Dermis blood vessel endothelial cell (primary cell): ENCODE measurements at regions not wholly inside any gene's neighbourhood (a gene's known extent, or its start where the extent isn't known, plus 50 kb on each side); places are given as distances from the start of the nearest gene placed in this dataset.

ENCODE experiments used
- DNase-seq: peaks from one replicate; pipeline ENCODE4 v3.0.0; 2010

DNA sequence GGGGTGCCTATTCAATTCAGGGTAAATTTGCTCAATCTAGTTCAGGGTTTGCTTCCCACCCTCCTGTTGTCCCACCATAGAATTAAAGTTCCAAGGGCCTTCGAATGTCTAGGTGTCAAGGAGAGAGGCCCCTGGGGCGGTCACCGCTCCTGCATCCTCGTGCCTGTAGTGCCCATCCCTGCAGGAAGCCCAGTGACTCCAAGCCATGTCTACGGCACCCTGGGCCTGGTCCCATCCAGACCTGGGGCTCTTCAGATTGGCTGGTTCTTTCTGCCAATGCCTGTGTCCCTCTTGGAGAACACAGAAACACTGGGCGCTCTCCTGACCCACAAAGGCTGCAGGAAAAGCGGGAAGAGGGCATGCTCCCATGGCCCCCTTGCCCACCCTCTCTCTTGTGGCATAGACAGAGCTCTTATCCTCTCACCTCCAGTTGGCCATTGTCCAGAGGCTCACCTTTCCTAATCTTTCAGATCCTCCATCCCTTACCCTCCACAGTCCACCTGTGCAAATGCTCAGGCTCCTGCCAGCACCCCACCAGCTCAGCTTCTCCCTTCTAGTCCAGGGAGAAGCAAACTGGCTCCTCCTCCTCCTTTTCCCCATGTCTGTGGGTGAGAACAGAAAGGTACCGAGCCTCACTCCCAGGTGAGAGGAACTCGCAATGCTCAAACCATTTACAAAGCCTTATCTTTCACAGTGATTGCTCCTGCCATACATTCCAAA, 253.0 kb upstream of the IRX2 start:
- no peak for DNase-seq

DNA sequence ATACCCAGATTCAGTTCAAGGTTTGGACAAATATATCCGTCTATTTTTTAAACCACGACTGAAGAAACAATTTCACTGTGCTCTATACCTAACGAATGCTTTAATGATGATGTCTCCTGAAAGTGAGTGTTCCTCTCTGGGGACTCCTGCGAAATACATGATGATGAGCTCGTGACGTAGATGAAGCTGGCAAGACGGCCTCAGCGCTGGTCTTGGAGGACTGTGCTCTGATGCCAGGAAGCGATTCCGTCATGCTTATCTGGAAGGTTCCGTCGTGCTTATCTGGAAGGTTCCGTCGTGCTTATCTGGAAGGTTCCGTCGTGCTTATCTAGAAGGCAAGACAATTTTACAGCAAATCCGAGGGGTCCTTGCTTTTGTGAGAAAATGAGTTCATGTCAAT, 250.8 kb upstream of the IRX2 start:
- DNase-seq, result no peak

- no peak for DNase-seq
These were observed 249.2 kb upstream of the IRX2 start for GRCh38 chr5:3000631-3001030.

DNA sequence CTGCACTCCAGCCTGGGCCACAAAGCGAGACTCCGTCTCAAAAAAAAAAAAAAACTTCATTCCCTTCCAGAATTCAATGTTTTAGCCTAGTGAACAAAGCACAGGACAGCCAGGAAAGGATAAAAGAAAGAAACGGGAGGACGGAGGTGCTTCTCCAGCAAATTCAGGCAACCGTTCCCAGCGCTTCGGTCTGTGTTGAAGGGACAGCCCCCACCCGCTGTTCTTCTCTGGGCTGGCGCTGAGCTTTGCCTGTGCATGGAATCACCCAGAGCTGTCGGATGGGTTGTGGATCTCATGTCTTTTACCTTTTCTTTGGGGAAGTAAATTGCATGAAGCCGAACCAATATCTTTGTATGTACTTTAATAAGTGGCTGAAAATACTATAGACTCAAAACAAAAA, 248.4 kb upstream of the IRX2 start:
- DNase-seq, result no peak

GRCh38 chr5:2998106-2998505, 246.6 kb upstream of the IRX2 start:
- no peak for DNase-seq

- no peak for DNase-seq
These were observed 245.7 kb upstream of the IRX2 start for GRCh38 chr5:2997179-2997578.

- DNase-seq, result no peak
These were observed 245.2 kb upstream of the IRX2 start for GRCh38 chr5:2996687-2997086.

DNA sequence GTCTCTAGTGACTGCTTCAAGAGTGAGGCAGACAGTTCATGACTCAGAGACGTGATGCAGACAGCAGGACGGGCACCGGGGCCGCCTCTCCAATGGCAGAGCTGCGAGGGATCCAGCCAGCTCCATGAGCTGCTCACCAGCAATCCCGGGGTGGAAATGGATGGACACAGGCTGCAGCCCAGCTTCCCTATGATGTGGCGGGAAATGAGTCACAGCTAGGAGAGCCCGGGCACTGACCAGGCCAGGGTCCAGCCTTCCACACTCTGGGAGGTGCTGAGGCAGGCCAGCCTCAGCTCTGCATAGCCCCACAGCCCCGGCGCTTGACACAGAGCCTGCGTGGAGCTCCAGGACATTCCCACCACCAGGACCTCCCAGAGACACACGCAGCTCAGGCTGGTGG, 244.8 kb upstream of the IRX2 start:
- DNase-seq, result no peak

GRCh38 chr5:2995667-2996066, 244.2 kb upstream of the IRX2 start:
- no peak for DNase-seq

DNA sequence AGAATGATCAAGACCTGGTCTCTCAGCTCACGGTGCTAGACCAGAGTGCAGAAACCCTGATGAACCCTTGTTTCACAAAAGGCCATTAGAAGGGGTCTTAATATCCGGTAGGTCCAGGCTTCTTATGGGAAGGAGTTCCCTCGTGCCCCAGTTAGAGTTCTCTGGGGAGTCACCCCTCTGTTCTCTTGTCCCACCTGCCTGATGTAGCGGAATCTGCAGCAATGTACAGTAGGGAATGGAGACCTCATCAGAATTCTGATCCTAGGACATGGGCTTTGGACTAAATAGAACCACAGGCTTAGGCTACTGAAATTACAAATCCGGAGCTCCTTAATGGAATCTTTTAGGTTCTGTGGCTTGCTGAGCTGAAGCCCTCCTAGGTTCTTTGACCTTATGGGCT, 243.6 kb upstream of the IRX2 start:
- DNase-seq, result no peak

GRCh38 chr5:2993771-2994170, 242.3 kb upstream of the IRX2 start:
- no peak for DNase-seq

GRCh38 chr5:2993301-2993700, 241.8 kb upstream of the IRX2 start:
- DNase-seq, result no peak

DNA sequence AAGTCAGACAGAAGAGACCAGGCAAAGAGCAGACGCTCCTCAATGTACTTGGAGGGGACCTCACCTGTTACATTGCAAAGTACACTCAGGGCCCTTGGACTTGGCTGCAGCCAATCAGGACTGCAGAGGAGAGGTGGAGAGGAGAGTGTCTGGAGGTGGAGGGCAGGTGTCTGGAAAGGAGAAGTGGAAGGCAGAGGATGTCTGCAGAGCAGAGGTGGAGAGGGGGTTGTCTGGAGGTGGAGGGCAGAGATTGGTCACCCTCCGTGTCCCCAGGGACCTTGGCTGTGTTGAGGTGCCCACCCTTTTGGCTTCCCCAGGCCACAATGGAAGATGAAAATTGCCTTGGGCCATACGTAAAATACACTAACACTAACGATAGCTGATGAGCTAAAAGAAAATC, 241.3 kb upstream of the IRX2 start:
- DNase-seq, result no peak

GRCh38 chr5:2991884-2992283, 240.4 kb upstream of the IRX2 start:
- no peak for DNase-seq

DNA sequence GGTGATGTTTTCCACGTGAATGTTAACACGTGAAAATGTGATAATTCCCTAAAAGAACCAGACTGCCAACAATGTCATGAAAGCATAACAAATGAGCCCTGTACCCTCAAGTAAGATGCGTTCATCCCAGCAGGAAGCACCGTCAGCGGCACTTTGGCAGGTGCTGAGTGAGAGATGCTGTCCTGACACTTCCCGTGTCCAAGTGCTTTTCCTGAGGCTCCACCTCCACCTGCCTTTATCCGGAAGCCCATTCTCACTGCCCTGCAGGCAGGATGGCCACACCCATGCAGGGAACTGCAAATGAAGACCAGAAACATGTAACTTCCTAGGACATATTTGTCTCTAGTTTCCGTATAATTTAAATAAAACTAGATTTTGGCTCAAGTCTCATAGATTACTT, 238.0 kb upstream of the IRX2 start:
- DNase-seq, result no peak

DNA sequence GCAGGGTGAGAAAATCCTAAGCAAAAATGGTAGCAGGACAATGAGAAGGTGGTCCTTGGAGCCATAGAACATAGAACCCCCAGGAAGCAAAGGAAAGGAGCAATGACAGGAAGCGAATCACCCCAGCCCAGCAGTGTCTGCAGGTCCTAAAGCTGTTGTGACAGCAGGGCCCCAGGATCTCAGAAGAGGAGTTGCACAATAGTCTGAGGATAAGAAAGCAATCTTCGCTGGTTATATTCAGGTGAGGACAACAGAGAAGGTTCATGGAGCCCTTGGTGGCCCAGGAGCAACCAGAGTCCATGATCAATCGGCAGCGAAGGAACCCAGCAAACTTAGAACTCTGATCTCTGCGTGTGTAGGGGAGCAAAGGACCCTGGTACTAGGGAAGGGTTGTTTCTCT, 234.8 kb upstream of the IRX2 start:
- DNase-seq, result no peak

- no peak for DNase-seq
These were observed 234.2 kb upstream of the IRX2 start for GRCh38 chr5:2985718-2986117.

- DNase-seq, result no peak
These were observed 232.3 kb upstream of the IRX2 start for GRCh38 chr5:2983583-2984300.

DNA sequence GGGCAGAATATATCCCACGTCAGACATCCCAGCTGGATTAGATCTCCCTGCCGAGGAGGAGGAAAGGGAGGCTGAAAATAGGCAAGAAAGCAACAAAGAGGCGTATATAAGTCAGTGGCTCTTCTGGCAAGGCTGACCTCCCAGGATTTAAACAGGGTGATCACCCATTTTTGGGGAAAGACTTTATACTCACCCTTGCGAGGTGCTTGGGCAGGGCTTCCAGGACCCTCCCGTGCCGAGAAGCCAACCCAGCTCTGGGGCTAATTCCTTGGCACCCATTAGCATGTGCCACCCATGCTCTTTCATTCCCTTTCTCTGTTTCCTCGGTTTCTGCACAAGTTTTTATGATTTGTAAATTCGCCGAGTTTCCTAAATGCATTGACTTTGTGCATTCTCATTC, 230.2 kb upstream of the IRX2 start:
- no peak for DNase-seq

- DNase-seq, result no peak
These were observed 229.6 kb upstream of the IRX2 start for GRCh38 chr5:2981035-2981434.

DNA sequence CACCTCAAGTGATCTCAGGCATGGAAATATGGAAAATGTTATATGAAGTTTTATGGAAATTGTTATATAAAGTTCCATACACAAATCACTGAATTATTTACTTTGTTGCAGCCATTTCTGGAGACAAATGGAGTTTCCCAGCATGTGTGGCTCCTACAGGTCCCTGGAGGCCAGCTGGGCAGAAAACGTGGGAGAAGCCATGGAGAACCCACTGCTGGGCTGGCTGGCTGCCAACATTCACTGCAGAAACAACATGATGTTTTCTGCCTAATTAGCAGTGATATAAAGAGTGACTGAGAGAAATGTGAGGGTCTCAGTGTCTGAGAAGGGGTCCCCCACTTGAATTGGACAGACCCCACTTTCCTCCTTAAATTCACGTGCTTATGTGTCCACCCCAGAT, 208.8 kb upstream of the IRX2 start:
- no peak for DNase-seq

DNA sequence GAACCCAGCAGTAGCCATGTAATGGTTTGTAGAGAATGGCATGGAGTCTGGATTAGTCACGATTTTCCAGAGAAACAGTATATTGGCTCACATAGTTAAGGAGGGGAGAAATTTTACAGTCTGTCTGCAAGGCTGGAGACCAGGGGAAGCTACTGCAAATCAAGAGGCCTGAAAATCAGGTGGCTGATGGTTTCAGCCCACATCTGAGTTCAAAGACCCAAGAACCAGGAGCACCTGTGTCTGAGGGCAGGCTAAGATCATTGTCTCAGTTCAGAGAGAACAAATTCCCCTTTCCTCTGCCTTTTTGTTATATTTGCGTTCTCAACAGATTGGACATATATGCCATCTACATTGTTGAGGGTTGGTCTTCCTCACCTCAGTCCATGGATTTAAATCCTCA, 207.5 kb upstream of the IRX2 start:
- DNase-seq, result no peak

DNA sequence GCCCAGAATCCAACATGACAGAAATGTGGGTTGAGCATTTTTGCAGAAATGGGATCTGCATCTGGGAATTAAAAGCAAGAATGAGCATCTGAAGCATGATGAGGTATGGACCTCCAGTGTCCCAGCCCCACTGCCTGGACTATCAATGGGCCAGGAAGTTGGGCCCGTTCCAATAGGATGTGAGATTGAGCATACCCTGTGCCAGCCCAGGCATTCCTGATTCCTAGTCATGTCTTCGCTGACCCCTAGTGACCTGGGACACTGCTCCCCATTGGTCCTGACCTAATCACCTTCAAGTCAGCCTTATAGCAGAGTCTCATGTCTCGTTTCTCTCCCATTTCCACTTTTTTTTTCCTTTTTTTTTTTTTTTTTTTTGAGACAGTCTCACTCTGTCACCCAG, 197.4 kb upstream of the IRX2 start:
- DNase-seq, result no peak

DNA sequence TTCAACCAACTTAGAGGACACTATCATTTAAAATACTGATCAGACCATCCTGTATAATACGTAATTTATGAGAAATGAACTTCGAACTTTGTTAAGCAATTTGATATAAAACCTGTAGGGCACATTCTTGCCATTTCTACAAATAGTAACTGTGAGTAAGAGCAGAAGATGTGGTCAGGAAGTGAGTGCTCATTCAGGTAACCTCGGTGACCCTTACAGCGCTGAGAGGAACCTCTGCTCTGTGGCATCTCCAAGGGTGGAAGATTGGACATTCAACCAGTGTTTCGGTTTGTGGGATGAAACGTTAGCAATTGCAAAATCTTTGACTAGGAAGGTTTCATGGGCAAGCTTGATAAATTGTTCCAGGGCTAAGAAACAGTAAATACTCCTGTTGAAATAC, 194.8 kb upstream of the IRX2 start:
- DNase-seq, result no peak

DNA sequence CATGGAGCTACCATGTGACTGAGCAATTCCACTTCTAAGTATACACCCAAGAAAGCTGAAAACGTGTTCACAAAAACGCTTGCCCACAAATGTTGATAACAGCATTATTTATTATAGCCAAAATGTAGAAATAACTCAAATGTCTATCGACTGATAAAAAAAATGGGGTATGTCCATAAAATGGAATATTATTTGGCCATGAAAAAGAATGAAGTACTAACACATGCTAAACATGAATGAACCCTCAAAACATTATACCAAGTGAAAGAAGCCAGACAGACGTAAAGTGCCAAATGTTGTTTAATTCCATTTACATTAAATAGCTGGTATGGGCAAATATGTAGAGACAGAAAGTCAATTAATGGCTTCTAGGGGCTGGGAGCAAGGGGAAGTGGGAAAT, 184.9 kb upstream of the IRX2 start:
- DNase-seq, result no peak
